Body of pancreas (tissue), 4 donors: ENCODE measurements at regions not wholly inside any gene's neighbourhood (a gene's known extent, or its start where the extent isn't known, plus 50 kb on each side); places are given as distances from the start of the nearest gene placed in this dataset.
"Not testable (repeated sequence)": the region's sequence is repeated elsewhere in the genome, so short reads cannot be mapped to it uniquely, and the experiment has no call there.

Source experiments
- ATAC-seq: fragments of 150-250 bp; one replicate; pipeline ENCODE4 v1.9.1; 2016
- DNase-seq, 4 donors: peaks; one replicate each; pipeline ENCODE4 v3.0.0-alpha.2; 2019
- H3K27ac ChIP-seq, 4 donors: fragments of 200-600 bp; sonication (generic); 1 replicate in 3 of 4; 2 replicates in 1 of 4; pipeline versions ENCODE4 v1.5.1 to v1.6.1; 2016 to 2019; ENCODE audit warnings: mild to moderate bottlenecking in 1 of 4, mixed read lengths in 1 of 4, moderate library complexity in 1 of 4
- H3K27me3 ChIP-seq, 2 donors: fragments of 200-600 bp; sonication (generic); one replicate each; pipeline ENCODE4 v1.6.0; 2016; ENCODE audit warnings: mild to moderate bottlenecking in 1 of 2
- H3K36me3 ChIP-seq, 2 donors: fragments of 200-600 bp; sonication (generic); replicated peaks in 1 of 2; 2 replicates each; pipeline ENCODE4 v1.5.1; 2016; ENCODE audit warnings: low read depth in 2 of 2; ENCODE audit not compliant: insufficient read depth in 1 of 2
- H3K4me1 ChIP-seq: fragments of 200-600 bp; sonication (generic); one replicate; pipeline ENCODE4 v1.6.0; 2016
- H3K4me3 ChIP-seq, 2 donors: fragments of 200-600 bp; sonication (generic); 1 replicate in 1 of 2; 2 replicates in 1 of 2; pipeline ENCODE4 v1.5.1; 2016 to 2019
- H3K9me3 ChIP-seq, 3 donors: fragments of 200-600 bp; sonication (generic); 1 replicate in 2 of 3; 2 replicates in 1 of 3; pipeline ENCODE4 v1.5.1; 2016
- CTCF ChIP-seq, 7 experiments: fragments of 450-650 bp in 4 of 7; fragments of 200-600 bp in 3 of 7; sonication (generic) in 3 of 7; IDR thresholded peaks; one replicate each; pipeline ENCODE4 v1.5.1; 2016 to 2019; ENCODE audit warnings: antibody characterized with exemption in 7 of 7
- POLR2A ChIP-seq, 3 donors: fragments of 450-650 bp; IDR thresholded peaks; one replicate each; pipeline ENCODE4 v1.6.1; 2016; ENCODE audit warnings: antibody characterized with exemption in 3 of 3, mild to moderate bottlenecking in 2 of 3
- WGBS, 2 donors: methylation state at CpG; one replicate each; pipeline ENCODE4 v1.1.5; 2017; 5-methylcytosine and 5-hydroxymethylcytosine counted together
- intact Hi-C: fragments of 100-400 bp; cut with DNase I; formaldehyde crosslinking; loops from one replicate; pipeline ENCODE4 v1.15.1; 2023

- Histone ChIP-seq H3K27ac (no peak overlapping the region), H3K36me3 (no peaks in the 10 kb centered on the region), H3K4me3 (no peak overlapping the region), H3K4me1 (no peaks in the 10 kb centered on the region), H3K9me3 (peaks cover 0 to under 1% (median 0%) of the 10 kb centered on the region in 3 donors), H3K27me3 (no peaks in the 10 kb centered on the region)
- DNase-seq (no peak), ATAC-seq (no peak)
- 49 to 52% methylated on average over 5 of the region's 5 CpGs for WGBS, 2 donors
- intact Hi-C loops, result no loop called here
- no peak for TF ChIP-seq CTCF (IDR thresholded peaks at IDR 0.05)
- TF ChIP-seq POLR2A (IDR thresholded peaks at IDR 0.05), result no peak
Observed at GRCh38 chr18:35837922-35838496, 134.5 kb upstream of the RMP24 start.

GRCh38 chr18:35841283-35841682 lies 131.2 kb upstream of the RMP24 start:
- no peak for ATAC-seq
- no peaks in the 10 kb centered on the region for H3K4me1 ChIP-seq
- no peak for DNase-seq
- TF ChIP-seq POLR2A (IDR thresholded peaks at IDR 0.05) (no peak), CTCF (IDR thresholded peaks at IDR 0.05) (no peak)
- no peak overlapping the region for H3K27ac ChIP-seq
- H3K27me3 ChIP-seq, result no peaks in the 10 kb centered on the region
- H3K36me3 ChIP-seq, result no peaks in the 10 kb centered on the region
- no peak overlapping the region for H3K4me3 ChIP-seq
- intact Hi-C loops, result no loop called here
- 33 to 52% methylated on average over 2 of the region's 2 CpGs for WGBS, 2 donors
- H3K9me3 ChIP-seq, result no peaks in the 10 kb centered on the region

GRCh38 chr18:35842536-35842935 lies 129.9 kb upstream of the RMP24 start:
- Histone ChIP-seq H3K9me3 (no peaks in the 10 kb centered on the region), H3K27me3 (no peaks in the 10 kb centered on the region), H3K4me1 (no peaks in the 10 kb centered on the region), H3K4me3 (no peak overlapping the region), H3K36me3 (no peaks in the 10 kb centered on the region), H3K27ac (no peak overlapping the region)
- DNase-seq, result no peak
- intact Hi-C loops, result no loop called here
- no peak for ATAC-seq
- WGBS, 2 donors, result 50 to 72% methylated on average over 5 of the region's 5 CpGs
- TF ChIP-seq POLR2A (IDR thresholded peaks at IDR 0.05) (no peak), CTCF (IDR thresholded peaks at IDR 0.05) (no peak)

- H3K27me3 ChIP-seq, H3K36me3 ChIP-seq, H3K9me3 ChIP-seq, intact Hi-C loops, H3K4me1 ChIP-seq, ATAC-seq, H3K4me3 ChIP-seq, H3K27ac ChIP-seq, DNase-seq: not testable (repeated sequence)
- 72 to 86% methylated on average over 5 of the region's 5 CpGs for WGBS, 2 donors
Observed at GRCh38 chr18:35848321-35848720, 124.2 kb upstream of the RMP24 start.

- H3K27ac ChIP-seq, ATAC-seq, DNase-seq, H3K27me3 ChIP-seq, H3K36me3 ChIP-seq, H3K9me3 ChIP-seq, H3K4me1 ChIP-seq, H3K4me3 ChIP-seq, intact Hi-C loops: not testable (repeated sequence)
- WGBS, 2 donors, result 65 to 66% methylated on average over 2 of the region's 2 CpGs
Observed at GRCh38 chr18:35849241-35849640, 123.2 kb upstream of the RMP24 start.

GRCh38 chr18:35851286-35851970 lies 121.1 kb upstream of the RMP24 start:
- H3K27me3 ChIP-seq, result no peaks in the 10 kb centered on the region
- H3K4me1 ChIP-seq, result no peaks in the 10 kb centered on the region
- no peaks in the 10 kb centered on the region for H3K36me3 ChIP-seq
- H3K27ac ChIP-seq, result no peak overlapping the region
- H3K9me3 ChIP-seq, result no peaks in the 10 kb centered on the region
- ATAC-seq (no peak), DNase-seq (no peak)
- intact Hi-C loops, result no loop called here
- TF ChIP-seq POLR2A (IDR thresholded peaks at IDR 0.05), result no peak
- TF ChIP-seq CTCF (IDR thresholded peaks at IDR 0.05), result no peak
- 34 to 41% methylated on average over 5 of the region's 5 CpGs for WGBS, 2 donors
- H3K4me3 ChIP-seq, result no peak overlapping the region
